ENCODE measurements at regions not wholly inside any gene's neighbourhood (a gene's known extent, or its start where the extent isn't known, plus 50 kb on each side); places are given as distances from the start of the nearest gene placed in this dataset.
A peak's percentile ranks its signal among the peaks of the same experiment; 100 is the strongest.
"Not testable (repeated sequence)": the region's sequence is repeated elsewhere in the genome, so short reads cannot be mapped to it uniquely, and the experiment has no call there.

DNA sequence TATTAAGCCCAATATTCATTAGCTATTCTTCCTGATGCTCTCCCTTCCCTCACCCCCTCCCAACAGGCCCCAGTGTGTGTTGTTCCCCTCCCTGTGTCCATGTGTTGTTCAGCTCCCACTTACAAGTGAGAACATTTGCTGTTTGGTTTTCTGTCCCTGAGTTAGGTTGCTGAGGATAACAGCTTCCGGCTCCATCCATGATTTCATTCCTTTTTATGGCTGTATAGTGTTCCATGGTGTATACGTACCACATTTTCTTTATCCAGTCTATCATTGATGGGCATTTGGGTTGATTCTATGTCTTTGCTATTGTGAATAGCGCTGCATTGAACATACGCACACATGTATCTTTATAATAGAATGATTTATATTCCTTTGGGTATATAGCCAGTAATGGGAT, 107.7 kb upstream of the MTHFD1L start:
- H3K9ac ChIP-seq (ENCODE audit: low read depth in 1 of 3, low read length in 3 of 3); H3K4me1 ChIP-seq (ENCODE audit: control insufficient read depth in 3 of 3, insufficient read depth in 3 of 3, low read length in 3 of 3); H3K9me3 ChIP-seq (ENCODE audit: control insufficient read depth in 3 of 3, low read length in 3 of 3); H3K27ac ChIP-seq (ENCODE audit: low read depth, low read length); H3K27me3 ChIP-seq (ENCODE audit: control insufficient read depth in 3 of 3, insufficient read depth in 3 of 3, low read length in 3 of 3); H3K36me3 ChIP-seq (ENCODE audit: control insufficient read depth in 3 of 3, insufficient read depth in 3 of 3, low read length in 3 of 3); H3K4me3 ChIP-seq (ENCODE audit: low read length in 3 of 3): not testable (repeated sequence)

DNA sequence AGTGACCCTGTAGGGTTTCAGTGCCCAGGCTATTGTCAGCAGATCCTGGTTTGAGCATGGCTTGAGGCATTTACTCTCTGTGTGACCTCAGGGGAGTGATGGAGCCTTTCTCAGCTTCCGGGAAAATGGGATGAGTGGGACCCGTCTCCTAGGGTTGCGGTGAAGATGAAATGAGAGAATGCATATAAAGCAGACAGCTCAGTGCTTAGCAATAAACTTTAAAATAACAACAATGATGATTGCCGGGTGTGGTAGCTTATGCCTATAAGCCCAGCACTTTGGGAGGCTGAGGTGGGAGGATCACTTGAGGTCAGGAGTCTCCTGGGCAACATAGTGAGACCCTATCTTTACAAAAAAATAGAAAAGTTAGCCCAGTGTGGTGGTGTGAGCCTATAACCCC, 106.0 kb upstream of the MTHFD1L start:
- Histone ChIP-seq H3K27ac (ENCODE audit: low read depth, low read length) (no peak overlapping the region), H3K4me3 (ENCODE audit: low read length in 3 of 3) (no peak overlapping the region), H3K9ac (ENCODE audit: low read depth in 1 of 3, low read length in 3 of 3) (no peak overlapping the region), H3K9me3 (ENCODE audit: control insufficient read depth in 3 of 3, low read length in 3 of 3) (no peaks in the 10 kb centered on the region), H3K27me3 (ENCODE audit: control insufficient read depth in 3 of 3, insufficient read depth in 3 of 3, low read length in 3 of 3) (no peaks in the 10 kb centered on the region), H3K36me3 (ENCODE audit: control insufficient read depth in 3 of 3, insufficient read depth in 3 of 3, low read length in 3 of 3) (no peaks in the 10 kb centered on the region), H3K4me1 (ENCODE audit: control insufficient read depth in 3 of 3, insufficient read depth in 3 of 3, low read length in 3 of 3) (peaks cover 0 to 2% (median 1%) of the 10 kb centered on the region in 3 donors)

GRCh38 chr6:150761771-150762170, 103.7 kb upstream of the MTHFD1L start:
- H3K4me1 ChIP-seq (ENCODE audit: control insufficient read depth in 3 of 3, insufficient read depth in 3 of 3, low read length in 3 of 3): peaks cover 3 to 5% (median 4%) of the 10 kb centered on the region in 3 donors
- H3K27ac ChIP-seq (ENCODE audit: low read depth, low read length): no peak overlapping the region
- H3K9ac ChIP-seq (ENCODE audit: low read depth in 1 of 3, low read length in 3 of 3): no peak overlapping the region
- H3K9me3 ChIP-seq (ENCODE audit: control insufficient read depth in 3 of 3, low read length in 3 of 3): no peaks in the 10 kb centered on the region
- no peaks in the 10 kb centered on the region for H3K36me3 ChIP-seq (ENCODE audit: control insufficient read depth in 3 of 3, insufficient read depth in 3 of 3, low read length in 3 of 3)
- H3K27me3 ChIP-seq (ENCODE audit: control insufficient read depth in 3 of 3, insufficient read depth in 3 of 3, low read length in 3 of 3): no peaks in the 10 kb centered on the region
- no peak overlapping the region for H3K4me3 ChIP-seq (ENCODE audit: low read length in 3 of 3)

GRCh38 chr6:150764334-150765066, 101.0 kb upstream of the MTHFD1L start:
- Histone ChIP-seq H3K9me3 (ENCODE audit: control insufficient read depth in 3 of 3, low read length in 3 of 3) (no peaks in the 10 kb centered on the region), H3K4me1 (ENCODE audit: control insufficient read depth in 3 of 3, insufficient read depth in 3 of 3, low read length in 3 of 3) (peaks cover 4 to 6% (median 5%) of the 10 kb centered on the region in 3 donors), H3K9ac (ENCODE audit: low read depth in 1 of 3, low read length in 3 of 3) (no peak overlapping the region), H3K4me3 (ENCODE audit: low read length in 3 of 3) (no peak overlapping the region), H3K27ac (ENCODE audit: low read depth, low read length) (no peak overlapping the region), H3K36me3 (ENCODE audit: control insufficient read depth in 3 of 3, insufficient read depth in 3 of 3, low read length in 3 of 3) (no peaks in the 10 kb centered on the region), H3K27me3 (ENCODE audit: control insufficient read depth in 3 of 3, insufficient read depth in 3 of 3, low read length in 3 of 3) (no peaks in the 10 kb centered on the region)

GRCh38 chr6:150765067-150765764, 100.3 kb upstream of the MTHFD1L start:
- Histone ChIP-seq H3K27me3 (ENCODE audit: control insufficient read depth in 3 of 3, insufficient read depth in 3 of 3, low read length in 3 of 3) (no peaks in the 10 kb centered on the region), H3K9me3 (ENCODE audit: control insufficient read depth in 3 of 3, low read length in 3 of 3) (no peaks in the 10 kb centered on the region), H3K4me3 (ENCODE audit: low read length in 3 of 3) (no peak overlapping the region), H3K4me1 (ENCODE audit: control insufficient read depth in 3 of 3, insufficient read depth in 3 of 3, low read length in 3 of 3) (peaks cover 4 to 6% (median 5%) of the 10 kb centered on the region in 3 donors), H3K27ac (ENCODE audit: low read depth, low read length) (no peak overlapping the region), H3K36me3 (ENCODE audit: control insufficient read depth in 3 of 3, insufficient read depth in 3 of 3, low read length in 3 of 3) (no peaks in the 10 kb centered on the region), H3K9ac (ENCODE audit: low read depth in 1 of 3, low read length in 3 of 3) (no peak overlapping the region)

GRCh38 chr6:150766201-150766997, 99.1 kb upstream of the MTHFD1L start:
- H3K9ac ChIP-seq (ENCODE audit: low read depth in 1 of 3, low read length in 3 of 3): peak overlapping the region in 1 of 3 donors; percentile 24
- H3K36me3 ChIP-seq (ENCODE audit: control insufficient read depth in 3 of 3, insufficient read depth in 3 of 3, low read length in 3 of 3): no peaks in the 10 kb centered on the region
- peaks cover 4 to 6% (median 5%) of the 10 kb centered on the region in 3 donors for H3K4me1 ChIP-seq (ENCODE audit: control insufficient read depth in 3 of 3, insufficient read depth in 3 of 3, low read length in 3 of 3)
- H3K4me3 ChIP-seq (ENCODE audit: low read length in 3 of 3): no peak overlapping the region
- no peaks in the 10 kb centered on the region for H3K9me3 ChIP-seq (ENCODE audit: control insufficient read depth in 3 of 3, low read length in 3 of 3)
- no peaks in the 10 kb centered on the region for H3K27me3 ChIP-seq (ENCODE audit: control insufficient read depth in 3 of 3, insufficient read depth in 3 of 3, low read length in 3 of 3)
- H3K27ac ChIP-seq (ENCODE audit: low read depth, low read length): no peak overlapping the region

- no peaks in the 10 kb centered on the region for H3K36me3 ChIP-seq (ENCODE audit: control insufficient read depth in 3 of 3, insufficient read depth in 3 of 3, low read length in 3 of 3)
- H3K9ac ChIP-seq (ENCODE audit: low read depth in 1 of 3, low read length in 3 of 3): no peak overlapping the region
- H3K4me1 ChIP-seq (ENCODE audit: control insufficient read depth in 3 of 3, insufficient read depth in 3 of 3, low read length in 3 of 3): peaks cover 4 to 6% (median 5%) of the 10 kb centered on the region in 3 donors
- H3K27ac ChIP-seq (ENCODE audit: low read depth, low read length): no peak overlapping the region
- no peaks in the 10 kb centered on the region for H3K9me3 ChIP-seq (ENCODE audit: control insufficient read depth in 3 of 3, low read length in 3 of 3)
- no peaks in the 10 kb centered on the region for H3K27me3 ChIP-seq (ENCODE audit: control insufficient read depth in 3 of 3, insufficient read depth in 3 of 3, low read length in 3 of 3)
- H3K4me3 ChIP-seq (ENCODE audit: low read length in 3 of 3): no peak overlapping the region
Measured at GRCh38 chr6:150767161-150767560, 98.3 kb upstream of the MTHFD1L start.

DNA sequence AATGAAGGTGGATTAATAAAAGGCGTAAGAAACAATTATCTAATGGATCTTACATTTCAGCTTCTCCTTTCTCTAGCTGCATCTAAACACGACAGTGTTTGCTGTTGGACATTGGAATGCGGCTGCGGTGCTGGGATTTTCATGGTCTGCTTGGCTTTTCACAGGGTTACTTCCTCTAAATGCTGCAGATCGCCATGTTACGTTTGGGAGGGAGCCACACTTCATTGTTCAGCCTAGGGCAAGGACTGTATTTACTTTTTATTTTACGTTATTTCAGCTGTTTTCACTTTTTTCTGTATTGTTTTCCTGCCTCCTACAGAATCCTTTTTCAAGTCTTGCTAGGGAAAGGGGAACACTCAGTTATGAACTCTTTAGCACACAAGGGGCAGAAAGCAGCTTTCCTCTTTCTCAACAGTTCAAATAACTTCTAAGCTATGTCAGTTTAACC, 97.9 kb upstream of the MTHFD1L start:
- Histone ChIP-seq H3K9me3 (ENCODE audit: control insufficient read depth in 3 of 3, low read length in 3 of 3) (no peaks in the 10 kb centered on the region), H3K27ac (ENCODE audit: low read depth, low read length) (no peak overlapping the region), H3K27me3 (ENCODE audit: control insufficient read depth in 3 of 3, insufficient read depth in 3 of 3, low read length in 3 of 3) (no peaks in the 10 kb centered on the region), H3K4me3 (ENCODE audit: low read length in 3 of 3) (no peak overlapping the region), H3K36me3 (ENCODE audit: control insufficient read depth in 3 of 3, insufficient read depth in 3 of 3, low read length in 3 of 3) (no peaks in the 10 kb centered on the region), H3K9ac (ENCODE audit: low read depth in 1 of 3, low read length in 3 of 3) (no peak overlapping the region), H3K4me1 (ENCODE audit: control insufficient read depth in 3 of 3, insufficient read depth in 3 of 3, low read length in 3 of 3) (peaks cover 4 to 6% (median 5%) of the 10 kb centered on the region in 3 donors)

DNA sequence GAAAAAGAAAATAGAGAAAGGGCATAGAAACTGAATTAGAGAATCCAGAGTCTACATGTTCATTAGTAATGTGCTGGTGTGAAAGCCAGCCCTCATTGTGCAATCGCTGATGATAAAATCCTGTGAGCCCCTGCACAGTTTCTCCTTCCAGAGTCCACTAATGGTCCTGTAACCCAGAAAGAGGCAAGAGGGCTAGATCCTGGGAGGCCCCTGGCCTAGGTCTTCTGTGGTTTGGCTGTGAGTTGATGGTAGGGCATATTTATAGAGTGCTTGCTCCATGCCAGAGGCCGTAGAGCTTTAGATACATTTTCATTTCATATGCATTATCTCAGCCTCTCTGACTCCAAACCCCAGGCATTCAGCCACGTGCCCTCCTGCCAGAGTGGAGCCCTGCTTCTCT, 94.9 kb upstream of the MTHFD1L start:
- Histone ChIP-seq H3K27ac (ENCODE audit: low read depth, low read length) (no peak overlapping the region), H3K9ac (ENCODE audit: low read depth in 1 of 3, low read length in 3 of 3) (no peak overlapping the region), H3K4me3 (ENCODE audit: low read length in 3 of 3) (no peak overlapping the region), H3K9me3 (ENCODE audit: control insufficient read depth in 3 of 3, low read length in 3 of 3) (peaks cover 0 to 3% (median 0%) of the 10 kb centered on the region in 3 donors), H3K27me3 (ENCODE audit: control insufficient read depth in 3 of 3, insufficient read depth in 3 of 3, low read length in 3 of 3) (no peaks in the 10 kb centered on the region), H3K36me3 (ENCODE audit: control insufficient read depth in 3 of 3, insufficient read depth in 3 of 3, low read length in 3 of 3) (no peaks in the 10 kb centered on the region), H3K4me1 (ENCODE audit: control insufficient read depth in 3 of 3, insufficient read depth in 3 of 3, low read length in 3 of 3) (peaks cover 0 to 6% (median 2%) of the 10 kb centered on the region in 3 donors)

DNA sequence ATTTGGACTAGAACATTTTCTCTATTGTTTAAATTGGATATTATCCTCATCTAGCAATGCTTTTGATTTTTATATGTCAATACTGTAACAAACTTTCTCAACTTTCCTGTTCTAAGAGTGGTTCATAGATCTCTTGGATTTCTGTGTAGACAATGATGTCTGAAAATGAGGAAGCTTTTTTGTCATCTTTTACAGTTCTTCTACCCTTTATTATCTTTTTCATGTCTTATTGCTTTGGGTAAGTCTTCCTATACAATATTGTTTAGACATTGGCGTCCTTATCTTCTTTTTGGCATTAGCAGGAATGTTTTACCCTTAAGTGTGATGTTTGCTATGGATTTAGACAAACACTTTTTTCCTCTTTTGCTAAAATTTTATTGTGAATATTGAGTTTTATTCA, 91.5 kb upstream of the MTHFD1L start:
- Histone ChIP-seq H3K4me3 (ENCODE audit: low read length in 3 of 3) (no peak overlapping the region), H3K27ac (ENCODE audit: low read depth, low read length) (no peak overlapping the region), H3K27me3 (ENCODE audit: control insufficient read depth in 3 of 3, insufficient read depth in 3 of 3, low read length in 3 of 3) (no peaks in the 10 kb centered on the region), H3K4me1 (ENCODE audit: control insufficient read depth in 3 of 3, insufficient read depth in 3 of 3, low read length in 3 of 3) (no peaks in the 10 kb centered on the region), H3K9me3 (ENCODE audit: control insufficient read depth in 3 of 3, low read length in 3 of 3) (peaks cover 0 to 3% (median 2%) of the 10 kb centered on the region in 3 donors), H3K9ac (ENCODE audit: low read depth in 1 of 3, low read length in 3 of 3) (no peak overlapping the region), H3K36me3 (ENCODE audit: control insufficient read depth in 3 of 3, insufficient read depth in 3 of 3, low read length in 3 of 3) (no peaks in the 10 kb centered on the region)
